B cell (primary cell): ENCODE measurements at regions not wholly inside any gene's neighbourhood (a gene's known extent, or its start where the extent isn't known, plus 50 kb on each side); places are given as distances from the start of the nearest gene placed in this dataset.

Experiments used
- ATAC-seq: fragments of 200-7000 bp; cut with Tn5 transposase; one replicate; pipeline ENCODE4 v1.10.0; 2021; ENCODE audit warnings: low read depth, mild to moderate bottlenecking, moderate number of reproducible peaks, moderate library complexity
- CTCF ChIA-PET: fragments of 350-600 bp; sonication (Branson Sonifier 250); formaldehyde crosslinking; loops from one replicate; lab custom pipeline; 2021; ENCODE audit warnings: antibody characterized with exemption, inconsistent platforms; lab: Charles Lee
- POLR2A ChIA-PET: fragments of 350-600 bp; sonication (Branson Sonifier 250); formaldehyde crosslinking; loops from one replicate; lab custom pipeline; 2021; ENCODE audit warnings: antibody characterized with exemption; lab: Charles Lee
- DNase-seq: peaks from one replicate; pipeline ENCODE4 v3.0.0; 2013
- H2AFZ ChIP-seq: 2 replicates; pipeline ENCODE4 v1.6.1; 2012; ENCODE audit warnings: mild to moderate bottlenecking, low read depth, low read length; ENCODE audit not compliant: insufficient read depth, poor library complexity, severe bottlenecking
- H3K27ac ChIP-seq, 2 donors: 1 replicate in 1 of 2; 2 replicates in 1 of 2; pipeline ENCODE4 v1.5.1; 2012 to 2013; ENCODE audit warnings: low read length in 2 of 2, mild to moderate bottlenecking in 2 of 2, moderate library complexity in 1 of 2
- H3K27me3 ChIP-seq, 4 experiments: fragments of 200-600 bp in 1 of 4; sonication (generic) in 1 of 4; replicated peaks in 1 of 4; 1 replicate in 2 of 4; 2 replicates in 2 of 4; pipeline versions ENCODE4 v1.6.1 to v1.7.0; 2013 to 2016; ENCODE audit warnings: low read length in 3 of 4, mild to moderate bottlenecking in 2 of 4, mixed read lengths in 1 of 4, moderate library complexity in 1 of 4; ENCODE audit not compliant: insufficient read depth in 4 of 4, control insufficient read depth in 3 of 4; ENCODE audit errors: control extremely low read depth in 1 of 4
- H3K36me3 ChIP-seq, 2 experiments: replicated peaks in 1 of 2; 1 replicate in 1 of 2; 2 replicates in 1 of 2; pipeline versions ENCODE4 v1.6.1 to v1.7.1; 2013; ENCODE audit warnings: low read length in 1 of 2; ENCODE audit not compliant: insufficient read depth in 2 of 2, control insufficient read depth in 1 of 2; ENCODE audit errors: control extremely low read depth in 1 of 2, extremely low read depth in 1 of 2
- H3K4me1 ChIP-seq, 2 donors: fragments of 200-600 bp in 1 of 2; sonication (generic) in 1 of 2; 1 replicate in 1 of 2; 2 replicates in 1 of 2; pipeline versions ENCODE4 v1.5.1 to v1.6.1; 2013 to 2017; ENCODE audit warnings: low read length in 2 of 2; ENCODE audit not compliant: control insufficient read depth in 2 of 2, insufficient read depth in 2 of 2
- H3K4me2 ChIP-seq: replicated peaks from 2 replicates; pipeline ENCODE3; 2012; ENCODE audit warnings: mild to moderate bottlenecking, low read depth, low read length; ENCODE audit not compliant: poor library complexity, severe bottlenecking
- H3K4me3 ChIP-seq, 5 experiments: fragments of 200-600 bp in 1 of 5; sonication (generic) in 1 of 5; 1 replicate in 3 of 5; 2 replicates in 2 of 5; pipeline versions ENCODE4 v1.5.1 to v1.7.0; 2011 to 2016; ENCODE audit warnings: low read length in 4 of 5, mild to moderate bottlenecking in 4 of 5, low read depth in 2 of 5, control low read depth in 1 of 5, moderate library complexity in 1 of 5; ENCODE audit not compliant: insufficient read depth in 1 of 5; ENCODE audit errors: control extremely low read depth in 1 of 5, extremely low read depth in 1 of 5
- H3K79me2 ChIP-seq: fragments of 200-600 bp; sonication (generic); one replicate; pipeline ENCODE4 v1.6.0; 2016; ENCODE audit warnings: low read length; ENCODE audit not compliant: control insufficient read depth, insufficient read depth
- H3K9ac ChIP-seq: fragments of 200-600 bp; sonication (generic); 2 replicates; pipeline ENCODE4 v1.6.1; 2017; ENCODE audit warnings: mild to moderate bottlenecking, low read length, moderate library complexity
- H3K9me3 ChIP-seq, 3 donors: one replicate each; pipeline versions ENCODE4 v1.6.1 to v1.7.1; 2013; ENCODE audit warnings: low read length in 2 of 3; ENCODE audit not compliant: control insufficient read depth in 2 of 3, insufficient read depth in 1 of 3; ENCODE audit errors: control extremely low read depth in 1 of 3
- H4K20me1 ChIP-seq: 2 replicates; pipeline ENCODE4 v1.6.0; 2012; ENCODE audit warnings: mild to moderate bottlenecking, low read length; ENCODE audit not compliant: insufficient read depth, control insufficient read depth, poor library complexity, severe bottlenecking
- H3K27ac Mint-ChIP-seq: one replicate; pipeline ENCODE4 v1.8.0; 2021; ENCODE audit warnings: mixed read lengths
- H3K27me3 Mint-ChIP-seq: one replicate; pipeline ENCODE4 v1.8.0; 2021; ENCODE audit warnings: mixed read lengths
- H3K4me1 Mint-ChIP-seq: one replicate; pipeline ENCODE4 v1.8.0; 2021; ENCODE audit warnings: mixed read lengths
- H3K4me3 Mint-ChIP-seq: one replicate; pipeline ENCODE4 v1.8.0; 2021; ENCODE audit warnings: mixed read lengths
- H3K9me3 Mint-ChIP-seq: one replicate; pipeline ENCODE4 v1.8.0; 2022; ENCODE audit warnings: mixed read lengths; ENCODE audit not compliant: insufficient read depth
- CTCF ChIP-seq: fragments of 200-600 bp; IDR thresholded peaks from one replicate; pipeline ENCODE4 v1.8.0; 2022; ENCODE audit warnings: antibody characterized with exemption, mild to moderate bottlenecking
- EZH2 ChIP-seq: IDR thresholded peaks from 2 replicates; pipeline ENCODE4 v1.6.1; 2012; ENCODE audit warnings: borderline replicate concordance, low read depth, mild to moderate bottlenecking, moderate library complexity, low read length; ENCODE audit not compliant: insufficient read depth, poor library complexity, severe bottlenecking
- WGBS: methylation state at CpG from one replicate; pipeline ENCODE4 v1.1.5; 2013; ENCODE audit warnings: missing lambda C conversion rate; ENCODE audit not compliant: insufficient coverage; 5-methylcytosine and 5-hydroxymethylcytosine counted together
- intact Hi-C: fragments of 100-400 bp; cut with micrococcal nuclease; formaldehyde crosslinking; loops from one replicate; pipeline ENCODE4 v1.10.0; 2022

GRCh38 chr3:72490688-72491435, 357.4 kb downstream of the SHQ1 start:
- Histone ChIP-seq H3K4me1 (peaks cover 12 to 17% of the 10 kb centered on the region in 2 donors), H3K27me3 (peaks cover 0 to 9% (median 0%) of the 10 kb centered on the region in 4 experiments), H3K9ac (no peak overlapping the region), H3K27ac (no peak overlapping the region), H3K4me3 (peak overlapping the region in 1 of 5 experiments; percentile 2), H4K20me1 (no peaks in the 10 kb centered on the region), H2AFZ (no peak overlapping the region), H3K36me3 (no peaks in the 10 kb centered on the region), H3K79me2 (no peaks in the 10 kb centered on the region), H3K9me3 (peaks cover 0 to 6% (median 0%) of the 10 kb centered on the region in 3 donors), H3K4me2 (peak overlapping the region; percentile 25)
- ChIA-PET CTCF (interaction anchor here (0.6 to 1.2 kb wide), 2 partner anchors 41 to 97 kb away, joined by 3 read pairs; no protein-coding TSS in a partner anchor), POLR2A (no interaction called here)
- DNase-seq (peak; percentile 48), ATAC-seq (peak; percentile 63)
- TF ChIP-seq CTCF (no peak), EZH2 (no peak)
- H3K4me3 Mint-ChIP-seq, result no peak overlapping the region
- WGBS, result 0% methylated on average over 2 of the region's 6 CpGs
- H3K27ac Mint-ChIP-seq, result no peak overlapping the region
- H3K9me3 Mint-ChIP-seq, result peaks cover 2% of the 10 kb centered on the region
- H3K4me1 Mint-ChIP-seq, result peaks cover 24% of the 10 kb centered on the region
- intact Hi-C loops, result no loop called here
- peaks cover 28% of the 10 kb centered on the region for H3K27me3 Mint-ChIP-seq

- Histone ChIP-seq H3K36me3 (no peaks in the 10 kb centered on the region), H3K4me3 (no peak overlapping the region), H3K79me2 (no peaks in the 10 kb centered on the region), H3K4me2 (no peak overlapping the region), H4K20me1 (no peaks in the 10 kb centered on the region), H3K4me1 (peaks cover 9 to 15% of the 10 kb centered on the region in 2 donors), H3K9me3 (peaks cover 0 to 6% (median 0%) of the 10 kb centered on the region in 3 donors), H3K9ac (no peak overlapping the region), H3K27me3 (peaks cover 0 to 9% (median 0%) of the 10 kb centered on the region in 4 experiments), H2AFZ (no peak overlapping the region), H3K27ac (no peak overlapping the region)
- ChIA-PET POLR2A (no interaction called here), CTCF (interaction anchor here (1.2 kb wide), 1 partner anchor 42 kb away, joined by 3 read pairs; no protein-coding TSS in a partner anchor)
- 100% methylated on average over 2 of the region's 7 CpGs for WGBS
- peaks cover 35% of the 10 kb centered on the region for H3K27me3 Mint-ChIP-seq
- H3K27ac Mint-ChIP-seq, result no peak overlapping the region
- peaks cover 21% of the 10 kb centered on the region for H3K4me1 Mint-ChIP-seq
- intact Hi-C loops, result no loop called here
- TF ChIP-seq EZH2, result no peak
- TF ChIP-seq CTCF, result no peak
- no peak for ATAC-seq
- peaks cover 2% of the 10 kb centered on the region for H3K9me3 Mint-ChIP-seq
- H3K4me3 Mint-ChIP-seq, result no peak overlapping the region
- no peak for DNase-seq
Measured at GRCh38 chr3:72489901-72490300, 358.3 kb downstream of the SHQ1 start.
